GM19239 (cell line): ENCODE measurements at regions not wholly inside any gene's neighbourhood (a gene's known extent, or its start where the extent isn't known, plus 50 kb on each side); places are given as distances from the start of the nearest gene placed in this dataset.

ENCODE experiments used
- DNase-seq: peaks from one replicate; pipeline ENCODE4 v3.0.0; 2011; ENCODE audit warnings: low spot score; ENCODE audit not compliant: insufficient read length
- FAIRE-seq: peaks from 2 replicates; lab custom pipeline; 2011; peaks lifted over from hg19 to GRCh38; lab: Jason Lieb, UNC

DNA sequence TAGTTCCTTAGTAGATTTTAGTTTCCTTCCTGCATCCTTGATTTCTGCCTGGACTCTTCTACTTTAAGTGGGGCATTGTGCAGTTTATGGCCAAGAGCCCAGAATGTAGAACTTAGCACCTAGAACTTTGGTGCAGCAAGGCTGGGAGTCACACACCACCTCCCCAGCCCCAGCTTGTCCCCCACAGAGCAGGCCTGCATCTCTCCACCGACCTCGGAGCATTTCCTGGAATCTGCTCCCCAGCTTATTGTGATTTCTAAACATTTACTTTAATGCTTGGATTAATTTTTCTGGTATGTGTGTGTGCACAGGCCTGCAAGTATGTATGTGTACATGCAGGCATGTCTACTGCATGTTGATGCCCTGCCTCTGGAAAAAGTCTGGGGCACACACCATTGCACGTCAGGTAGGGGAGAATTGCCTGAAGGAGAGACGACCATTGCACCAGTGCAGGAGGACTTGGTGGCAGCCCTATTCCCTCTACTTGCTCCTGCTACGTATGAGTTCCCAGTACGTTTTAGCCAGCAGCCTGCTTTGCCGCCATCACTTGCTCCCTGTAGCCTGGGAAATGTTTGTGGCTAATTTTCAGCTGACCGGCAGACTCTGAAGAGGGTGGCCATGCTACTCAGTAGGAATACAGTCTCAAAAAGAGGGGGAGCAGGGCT is 419.9 kb upstream of the HS6ST1 start:
- FAIRE-seq (no peak), DNase-seq (no peak)

DNA sequence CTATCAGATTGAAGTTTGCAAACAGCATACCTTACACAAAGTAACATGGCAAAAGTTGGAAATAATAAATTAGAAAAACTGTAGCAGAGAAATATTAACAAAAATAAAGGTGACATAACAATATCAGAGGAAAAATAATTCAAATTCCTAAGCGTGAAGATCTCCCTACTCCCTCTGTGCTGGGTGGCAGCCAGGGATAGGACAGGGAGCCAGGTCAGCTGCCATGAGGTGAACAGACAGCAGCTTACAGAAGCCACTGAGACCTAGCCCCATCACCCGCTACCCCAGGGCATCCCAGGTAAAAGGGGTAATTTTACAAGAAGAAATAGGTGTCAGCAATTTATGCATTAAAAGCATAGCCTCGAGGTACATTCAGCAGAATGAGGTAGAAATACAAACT is 423.8 kb upstream of the HS6ST1 start:
- FAIRE-seq (no peak), DNase-seq (no peak)

GRCh38 chr2:128745946-128746345 is 427.3 kb upstream of the HS6ST1 start:
- DNase-seq: no peak
- no peak for FAIRE-seq

GRCh38 chr2:128746356-128746755 is 427.7 kb upstream of the HS6ST1 start:
- FAIRE-seq (no peak), DNase-seq (no peak)

DNA sequence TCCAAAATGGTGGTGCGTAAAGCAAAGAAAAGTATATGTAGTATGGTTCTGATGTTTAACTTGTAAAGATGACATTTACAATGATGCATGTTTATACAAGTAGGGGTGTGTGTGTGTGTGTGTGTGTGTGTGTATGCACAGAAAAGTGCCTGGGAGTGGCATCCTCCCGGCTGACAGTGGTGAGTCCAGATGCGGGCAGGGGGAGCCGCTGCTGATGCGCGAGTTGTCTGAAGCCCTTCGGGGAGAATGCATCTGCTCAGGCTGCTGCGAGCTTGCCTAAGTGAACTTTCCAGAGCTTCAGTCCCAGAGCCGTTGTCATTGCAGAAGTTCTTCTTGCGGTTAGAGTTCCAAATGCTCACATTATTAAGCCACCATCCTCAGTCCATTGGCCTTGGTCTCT is 429.7 kb upstream of the HS6ST1 start:
- FAIRE-seq: no peak
- no peak for DNase-seq

DNA sequence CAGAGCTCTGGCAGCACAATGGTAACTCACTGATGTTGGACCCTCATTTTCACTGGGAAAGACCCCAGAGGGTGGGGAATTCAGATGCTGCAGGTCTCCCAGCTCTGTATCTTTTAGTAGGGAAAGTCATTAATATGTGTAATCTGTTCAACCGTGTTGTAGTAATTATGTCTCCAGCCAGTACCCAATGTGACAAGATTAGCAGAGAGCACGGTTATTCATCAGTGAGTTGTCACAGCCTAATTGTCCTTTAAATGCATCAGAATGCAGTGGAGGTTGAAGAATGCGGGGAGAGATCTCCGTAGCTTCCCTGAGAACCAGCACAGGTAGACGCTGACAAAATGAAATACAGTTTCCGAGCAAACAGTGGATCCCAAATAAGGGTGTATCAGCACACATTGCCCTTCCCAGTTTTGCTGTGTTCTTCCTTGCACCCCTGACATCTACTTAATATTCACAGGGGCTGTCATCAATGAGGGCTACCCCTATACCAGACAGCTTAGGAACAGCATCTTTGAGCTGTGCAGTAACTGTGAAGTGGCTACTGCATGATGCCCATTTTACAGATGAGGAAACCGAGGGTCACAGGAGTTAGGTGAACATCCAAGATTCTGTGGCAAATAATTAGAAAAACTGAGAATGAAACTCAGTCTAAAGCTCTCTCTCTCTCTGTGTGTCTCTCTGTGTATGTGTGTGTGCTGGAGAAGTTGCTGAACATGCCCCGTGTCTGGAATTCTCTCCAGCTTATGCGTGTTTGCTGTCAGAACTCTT is 430.4 kb upstream of the HS6ST1 start:
- no peak for FAIRE-seq
- DNase-seq: no peak

GRCh38 chr2:128750328-128751165 is 431.9 kb upstream of the HS6ST1 start:
- no peak for FAIRE-seq

DNA sequence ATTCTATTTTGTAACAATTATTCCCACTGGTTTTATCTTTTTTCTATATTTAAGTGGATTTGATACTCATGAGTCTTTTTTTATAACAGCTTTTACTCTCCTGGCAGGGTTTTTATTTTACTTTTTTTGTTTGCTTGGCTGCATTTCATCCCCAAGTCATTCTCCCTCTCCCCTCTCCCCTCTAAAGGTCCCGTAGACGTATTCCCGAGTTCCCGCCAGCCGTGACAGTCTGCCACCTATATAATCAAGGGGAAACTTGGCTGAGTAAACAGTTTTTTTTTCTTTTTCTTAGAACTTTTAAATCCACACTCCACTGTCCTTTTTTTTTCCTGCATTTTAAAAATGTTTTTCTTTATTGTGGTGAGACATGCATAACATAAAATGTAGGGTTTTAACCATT is 433.1 kb upstream of the HS6ST1 start:
- no peak for DNase-seq
- FAIRE-seq: no peak

More at GRCh38 chr2:128750328-128751165, 431.9 kb upstream of the HS6ST1 start:
- DNase-seq: no peak

DNA sequence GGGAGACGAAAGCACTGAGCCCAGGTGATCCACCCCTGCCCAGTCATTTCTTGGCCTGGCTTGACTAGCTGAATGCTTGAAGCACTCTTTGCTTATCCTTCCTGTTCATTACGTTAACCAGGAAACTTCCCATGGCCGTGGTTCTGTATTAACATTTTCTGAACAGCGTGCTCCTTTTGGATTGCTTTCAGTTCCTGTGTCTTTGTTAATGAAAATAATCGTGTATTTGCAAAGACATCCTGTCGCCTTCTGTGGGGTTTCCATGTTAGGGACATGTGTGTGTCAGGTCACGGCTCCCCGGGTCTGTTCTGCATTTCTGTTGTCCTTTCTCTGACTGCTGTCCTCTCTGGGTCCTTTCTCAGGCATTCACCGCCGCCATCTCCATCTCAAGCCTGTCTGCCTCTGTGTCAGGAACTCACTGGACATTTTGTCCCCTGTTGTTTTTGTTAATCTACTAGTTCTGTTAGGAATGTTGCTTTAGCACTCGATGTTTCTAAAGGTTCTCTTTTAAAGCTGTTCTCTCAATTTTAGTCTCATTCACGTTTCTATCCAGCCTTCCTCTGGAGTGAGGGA is 434.1 kb upstream of the HS6ST1 start:
- DNase-seq: no peak
- no peak for FAIRE-seq

DNA sequence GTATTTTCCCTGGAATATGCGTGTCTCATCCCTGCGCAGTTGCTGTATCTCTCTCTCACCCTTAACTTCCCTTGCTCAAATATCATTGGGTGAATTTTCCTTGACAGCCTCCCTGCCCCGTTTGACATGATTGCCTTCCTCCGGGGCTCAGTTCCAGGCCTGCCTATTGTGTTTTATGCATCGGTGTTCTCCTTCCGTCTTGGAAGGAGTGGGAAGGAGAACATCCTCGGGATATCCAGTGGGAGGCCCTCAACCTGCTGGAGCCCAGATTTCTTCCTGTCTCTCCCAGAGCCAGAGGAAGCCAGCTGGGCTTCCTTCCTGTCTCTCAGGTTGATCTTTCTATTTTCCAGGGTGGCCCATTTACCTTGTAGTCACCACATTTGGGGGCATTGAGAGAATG is 434.7 kb upstream of the HS6ST1 start:
- DNase-seq (no peak), FAIRE-seq (no peak)

- DNase-seq: no peak
- no peak for FAIRE-seq
These were observed 435.1 kb upstream of the HS6ST1 start for GRCh38 chr2:128753800-128754199.

DNA sequence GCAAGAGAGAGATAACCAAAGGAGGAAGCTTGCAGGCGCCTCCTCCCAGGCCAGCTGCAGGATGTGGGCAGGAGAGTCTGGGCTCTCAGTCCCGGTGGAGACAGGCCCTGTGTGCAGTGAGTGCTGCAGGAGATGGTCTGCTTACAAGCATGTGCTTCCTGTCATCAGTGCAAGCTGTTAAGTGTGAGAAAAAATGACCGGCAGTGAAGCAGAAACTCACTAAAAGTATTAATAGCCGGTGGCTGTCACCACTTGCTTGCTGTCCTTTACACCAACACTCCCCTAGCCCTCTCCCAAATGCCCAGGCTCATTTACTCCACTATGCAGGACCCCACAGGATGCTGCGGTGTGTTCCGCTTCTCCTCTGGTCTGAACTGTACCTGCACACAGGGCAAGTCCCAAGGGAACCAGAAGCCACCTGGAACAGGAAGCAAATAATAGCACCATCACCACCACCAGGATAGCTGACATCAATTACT is 435.6 kb upstream of the HS6ST1 start:
- DNase-seq: peak; percentile 66
- FAIRE-seq: peak; percentile 89

DNA sequence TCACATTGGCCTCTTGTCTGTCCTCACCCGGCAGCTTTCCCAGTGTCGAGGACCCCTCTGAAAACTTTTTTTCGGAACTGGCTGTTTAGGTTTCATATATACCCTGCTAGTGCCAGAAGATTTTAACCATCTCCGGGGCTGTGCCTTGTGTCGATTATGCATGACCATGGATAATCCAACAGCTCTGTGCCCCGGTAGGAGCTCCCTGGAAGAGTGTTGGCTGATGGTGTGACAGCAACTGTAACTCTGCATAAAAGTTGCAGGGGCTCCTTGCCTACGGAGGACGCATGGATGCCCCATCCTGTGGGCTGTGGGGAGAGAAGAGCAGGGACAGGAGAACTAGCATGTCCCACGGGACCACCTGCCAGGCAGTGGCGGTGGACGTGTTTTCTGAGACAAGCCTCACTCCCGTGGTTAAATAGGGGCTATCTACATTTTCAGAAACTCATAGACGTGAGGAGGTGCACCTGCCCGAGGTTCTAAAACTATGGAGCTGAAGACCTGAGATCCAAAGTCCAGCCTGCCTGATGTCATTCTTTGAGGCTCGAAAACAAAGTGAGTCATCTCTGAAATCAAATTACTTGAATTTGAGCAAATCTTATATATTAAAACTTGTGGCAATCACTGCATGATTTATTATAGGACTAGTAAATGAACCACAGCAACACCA is 437.2 kb upstream of the HS6ST1 start:
- no peak for DNase-seq
- no peak for FAIRE-seq

DNA sequence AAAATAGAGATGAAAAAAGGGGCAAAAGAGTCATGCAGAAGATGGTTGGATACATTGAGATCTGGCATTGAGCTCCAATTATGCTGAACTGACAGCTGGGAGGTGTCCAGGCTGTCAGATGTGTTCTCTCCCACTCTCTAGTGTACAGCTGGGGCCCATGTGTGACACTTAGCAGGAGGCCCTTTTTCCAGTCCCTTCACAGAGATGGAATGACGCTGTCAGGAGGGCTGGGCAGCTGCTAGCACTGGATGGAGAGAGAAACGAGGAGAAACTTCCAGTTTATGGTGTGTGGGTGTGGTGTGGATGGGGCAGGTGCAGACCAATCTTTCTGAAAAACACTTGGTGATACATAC is 437.7 kb upstream of the HS6ST1 start:
- FAIRE-seq: no peak
- no peak for DNase-seq

DNA sequence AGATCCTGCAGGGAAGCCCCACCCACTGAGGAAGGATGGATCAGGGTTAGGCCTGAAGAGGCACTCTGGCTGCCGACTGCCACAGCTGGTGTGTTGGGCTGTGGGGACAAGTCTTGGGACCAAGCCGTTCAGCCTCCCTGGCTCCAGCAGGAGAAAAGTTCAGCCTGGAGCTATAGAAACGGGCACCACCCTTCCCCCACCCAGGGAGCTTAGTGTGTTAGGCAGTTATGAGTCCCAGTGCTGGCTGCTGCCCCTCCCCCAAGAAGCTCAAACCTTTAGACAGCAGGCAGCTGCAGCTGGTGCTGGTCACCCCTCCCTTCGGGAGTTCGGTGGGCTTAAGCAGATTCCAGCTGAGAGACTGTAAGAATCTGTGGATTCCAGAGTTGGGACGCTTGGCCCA is 447.1 kb upstream of the HS6ST1 start:
- DNase-seq (no peak), FAIRE-seq (no peak)

GRCh38 chr2:128768041-128768440 is 449.4 kb upstream of the HS6ST1 start:
- DNase-seq (no peak), FAIRE-seq (no peak)

DNA sequence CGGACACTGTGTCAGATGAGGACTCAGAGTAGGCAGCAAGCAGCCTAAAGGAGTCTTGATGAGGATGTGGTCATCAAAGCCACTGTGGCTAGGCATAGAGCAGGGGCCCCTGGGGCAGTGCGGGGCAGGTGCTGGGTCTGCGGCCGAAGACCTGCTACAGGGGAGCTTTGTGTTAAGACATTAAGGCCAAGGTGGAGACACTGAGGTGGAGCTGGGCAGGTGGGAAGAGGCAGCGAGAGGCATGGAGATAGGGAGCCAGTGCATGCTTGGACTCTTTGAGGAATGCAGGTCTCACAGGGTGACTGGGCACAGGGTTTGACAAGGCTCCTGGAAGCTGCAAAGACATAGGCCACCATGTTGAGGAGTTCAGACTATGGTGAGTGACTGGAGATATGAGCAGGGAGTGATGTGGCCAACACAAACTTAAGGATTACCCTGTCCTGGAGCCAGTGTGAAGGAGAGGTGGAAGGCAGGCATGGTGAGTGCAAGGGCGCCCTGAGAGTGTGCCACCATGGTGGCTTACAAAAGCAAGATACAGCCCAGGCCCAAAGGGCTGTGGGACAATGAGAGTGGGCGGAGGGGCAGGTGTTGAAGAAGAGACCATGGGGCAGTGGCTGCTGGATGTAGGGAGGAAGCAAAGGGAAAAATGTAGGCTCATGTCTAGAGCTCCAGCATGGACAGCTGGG is 450.9 kb upstream of the HS6ST1 start:
- DNase-seq (no peak), FAIRE-seq (no peak)

DNA sequence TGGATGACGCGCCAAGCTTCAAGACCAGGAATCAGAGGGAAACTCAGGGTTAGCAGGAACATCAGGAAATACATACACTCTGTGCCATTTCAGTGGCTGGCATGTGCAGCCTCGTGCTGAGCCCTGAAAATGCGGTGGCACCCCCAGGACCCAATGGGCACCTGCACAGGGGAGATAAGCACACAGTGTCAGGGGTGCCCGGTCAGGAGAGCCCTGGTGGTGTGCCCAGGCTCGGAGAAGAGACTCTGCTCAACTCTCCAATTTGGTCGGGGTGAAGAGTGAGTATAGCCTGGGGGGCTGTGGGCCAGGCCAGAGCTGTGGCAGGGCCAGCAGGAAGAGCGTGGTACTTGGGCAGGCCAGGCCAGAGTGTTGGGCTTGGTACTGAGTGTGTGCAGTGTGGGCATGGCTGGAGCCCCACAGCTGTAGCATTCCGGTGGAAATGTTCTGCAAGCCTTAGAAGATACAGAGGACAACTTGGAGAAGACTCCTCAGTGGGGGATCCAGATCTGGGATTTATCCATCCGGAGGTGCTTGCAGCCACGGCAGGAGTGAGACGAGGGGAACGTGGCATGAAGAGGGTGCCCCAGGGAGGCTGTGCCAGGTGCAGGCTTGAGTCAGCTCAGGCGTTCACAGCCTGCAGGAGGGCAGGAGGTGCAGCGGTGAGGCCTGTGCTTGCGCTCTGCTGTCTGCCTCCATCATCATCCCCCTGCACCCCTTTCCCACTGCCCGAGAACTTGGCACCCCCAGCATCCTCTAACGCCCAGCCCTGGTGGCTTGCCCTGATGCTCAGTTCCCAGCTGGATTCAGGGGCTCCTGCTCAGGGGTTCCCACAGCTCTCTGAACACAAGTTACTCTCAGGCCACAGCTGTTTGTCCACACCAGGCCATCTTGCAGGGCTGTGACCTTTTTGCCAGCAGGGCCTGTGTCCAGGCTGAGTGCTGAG is 451.7 kb upstream of the HS6ST1 start:
- DNase-seq (no peak), FAIRE-seq (no peak)
